VCaP (cell line): ENCODE measurements at regions not wholly inside any gene's neighbourhood (a gene's known extent, or its start where the extent isn't known, plus 50 kb on each side); places are given as distances from the start of the nearest gene placed in this dataset.

Source experiments
- H3K27ac ChIP-seq: fragments of 450-650 bp; 2 replicates; pipeline ENCODE4 v1.5.1; 2017
- TF ChIP-seq, protein P1 (sequence below): fragments of 450-650 bp; conservative IDR thresholded peaks from 2 replicates; pipeline ENCODE4 v1.5.1; 2017; ENCODE audit warnings: mild to moderate bottlenecking, moderate library complexity

DNA sequence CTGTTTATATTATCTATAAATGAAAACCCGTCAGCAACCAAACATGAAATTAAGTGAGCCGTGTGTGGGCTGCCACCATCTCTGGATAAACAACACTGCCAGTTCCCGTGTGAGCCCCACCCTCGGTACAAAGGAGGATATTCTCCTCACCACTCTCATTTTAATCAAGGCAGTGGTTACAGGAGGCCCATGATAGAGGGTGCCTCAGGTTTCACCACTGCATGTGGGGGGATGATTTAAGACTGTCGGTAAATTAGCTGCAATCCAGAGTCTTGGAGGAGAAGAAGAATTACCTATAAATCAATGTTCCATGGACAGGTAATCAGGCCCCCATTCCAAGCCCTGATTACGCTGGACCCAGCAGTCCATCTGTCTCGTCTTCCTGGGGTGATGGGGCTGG is 361.6 kb upstream of the SULF2 start:
- TF ChIP-seq, protein P1, sequence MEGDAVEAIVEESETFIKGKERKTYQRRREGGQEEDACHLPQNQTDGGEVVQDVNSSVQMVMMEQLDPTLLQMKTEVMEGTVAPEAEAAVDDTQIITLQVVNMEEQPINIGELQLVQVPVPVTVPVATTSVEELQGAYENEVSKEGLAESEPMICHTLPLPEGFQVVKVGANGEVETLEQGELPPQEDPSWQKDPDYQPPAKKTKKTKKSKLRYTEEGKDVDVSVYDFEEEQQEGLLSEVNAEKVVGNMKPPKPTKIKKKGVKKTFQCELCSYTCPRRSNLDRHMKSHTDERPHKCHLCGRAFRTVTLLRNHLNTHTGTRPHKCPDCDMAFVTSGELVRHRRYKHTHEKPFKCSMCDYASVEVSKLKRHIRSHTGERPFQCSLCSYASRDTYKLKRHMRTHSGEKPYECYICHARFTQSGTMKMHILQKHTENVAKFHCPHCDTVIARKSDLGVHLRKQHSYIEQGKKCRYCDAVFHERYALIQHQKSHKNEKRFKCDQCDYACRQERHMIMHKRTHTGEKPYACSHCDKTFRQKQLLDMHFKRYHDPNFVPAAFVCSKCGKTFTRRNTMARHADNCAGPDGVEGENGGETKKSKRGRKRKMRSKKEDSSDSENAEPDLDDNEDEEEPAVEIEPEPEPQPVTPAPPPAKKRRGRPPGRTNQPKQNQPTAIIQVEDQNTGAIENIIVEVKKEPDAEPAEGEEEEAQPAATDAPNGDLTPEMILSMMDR: no peak
- no peak overlapping the region for H3K27ac ChIP-seq

DNA sequence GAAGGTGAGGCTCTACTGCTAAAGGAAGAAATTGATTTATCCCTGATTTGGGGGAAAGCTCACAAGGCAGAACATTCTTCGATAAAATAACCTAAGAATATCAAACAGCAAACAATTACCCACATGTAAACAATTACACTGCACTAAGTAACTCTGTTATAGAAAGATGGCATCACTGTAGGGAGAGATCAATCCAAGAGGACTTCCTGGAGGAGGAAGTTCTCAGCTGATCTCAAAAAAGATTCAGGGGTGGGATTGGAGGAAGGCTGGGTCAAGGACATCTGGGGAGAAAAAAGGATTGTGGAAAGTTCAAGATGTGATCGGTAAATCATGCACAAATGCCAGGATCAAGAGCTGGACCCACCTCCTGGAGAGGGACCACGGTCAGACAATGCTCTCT is 361.0 kb upstream of the SULF2 start:
- H3K27ac ChIP-seq: no peak overlapping the region
- TF ChIP-seq, protein P1: no peak

DNA sequence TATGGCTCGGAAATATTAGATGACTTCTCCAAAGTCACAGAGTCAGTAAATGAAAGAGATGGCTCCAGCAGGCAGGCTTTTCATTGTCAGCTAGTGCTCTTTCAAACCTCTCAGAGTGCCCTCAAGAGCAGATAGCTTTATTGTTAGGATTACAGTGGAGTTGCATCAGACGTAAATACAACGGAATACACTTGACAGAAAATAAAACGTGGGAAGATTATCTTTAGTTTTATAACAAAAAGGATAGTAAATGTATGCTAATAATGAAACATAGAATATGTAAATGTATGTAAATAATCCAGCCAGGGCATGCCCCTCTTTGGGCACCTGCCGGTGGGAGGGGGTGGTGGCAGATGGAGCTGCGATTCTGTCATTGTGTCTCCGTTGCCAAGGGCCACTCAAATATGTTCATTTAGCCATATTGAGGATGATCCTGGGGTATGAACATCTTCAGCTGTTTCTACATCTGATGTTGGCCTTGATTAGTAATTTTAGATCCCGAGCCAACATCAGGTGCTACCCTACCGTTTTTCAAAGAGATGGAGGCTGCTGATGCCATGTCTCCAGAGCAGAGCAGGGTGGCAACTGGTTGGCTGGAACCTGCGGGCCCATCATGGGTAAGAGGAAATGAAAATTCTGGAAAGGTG is 358.3 kb upstream of the SULF2 start:
- TF ChIP-seq, protein P1: no peak

DNA sequence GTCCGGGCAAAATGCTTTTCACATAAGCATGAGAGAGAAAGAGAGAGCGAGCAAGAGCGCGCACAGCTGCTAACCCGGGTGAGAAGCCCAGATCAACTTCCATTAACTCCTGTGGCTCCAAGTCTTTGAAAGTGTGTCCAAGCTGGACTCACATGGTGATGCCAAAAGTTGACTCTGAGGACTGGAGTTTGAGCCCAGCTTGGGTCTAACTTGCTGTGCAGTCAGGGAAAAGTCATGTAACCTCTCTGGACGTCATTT is 357.2 kb upstream of the SULF2 start:
- TF ChIP-seq, protein P1: no peak
- no peak overlapping the region for H3K27ac ChIP-seq

More for the DNA sequence above, 358.3 kb upstream of the SULF2 start:
- H3K27ac ChIP-seq: no peak overlapping the region

DNA sequence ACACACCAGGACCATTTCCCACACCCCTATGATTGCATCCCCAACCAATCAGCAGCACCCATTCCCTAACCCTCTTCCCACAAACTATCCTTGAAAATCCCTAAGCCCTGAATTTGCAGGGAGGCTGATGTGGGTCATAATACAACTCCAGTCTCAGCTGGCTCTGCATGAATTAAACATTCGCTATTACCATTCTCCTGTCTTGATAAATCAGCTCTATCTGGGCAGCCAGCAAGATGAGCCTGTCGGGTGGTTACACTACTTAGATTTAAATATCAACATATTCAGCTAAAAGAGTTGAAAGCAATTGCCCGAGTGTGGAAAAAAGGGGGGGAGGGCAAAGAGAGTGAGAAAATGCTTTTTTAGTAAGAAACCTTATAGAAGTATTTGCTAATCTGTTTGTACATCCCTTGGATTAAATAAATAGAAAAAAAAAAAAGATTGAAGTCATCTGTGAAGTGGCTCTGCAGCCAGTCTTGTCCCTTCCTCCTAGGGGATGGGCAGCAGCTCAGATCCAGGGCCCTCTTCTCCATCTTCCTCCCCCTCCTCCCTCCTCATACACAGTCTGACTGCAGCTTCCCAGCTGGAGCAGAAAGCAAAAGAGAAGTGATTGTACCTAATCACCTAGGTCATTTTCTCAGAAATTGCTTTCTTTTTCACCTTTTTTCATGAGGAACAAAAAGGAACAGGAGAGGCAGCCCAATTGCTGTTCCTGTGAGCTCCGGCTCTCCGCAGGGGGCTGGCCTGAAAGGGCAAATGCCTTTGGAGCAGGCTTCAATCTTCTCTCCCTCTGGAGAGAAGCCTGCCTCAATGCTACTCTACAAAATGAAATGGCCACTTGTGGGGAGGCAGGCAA is 356.6 kb upstream of the SULF2 start:
- no peak overlapping the region for H3K27ac ChIP-seq
- TF ChIP-seq, protein P1: no peak

DNA sequence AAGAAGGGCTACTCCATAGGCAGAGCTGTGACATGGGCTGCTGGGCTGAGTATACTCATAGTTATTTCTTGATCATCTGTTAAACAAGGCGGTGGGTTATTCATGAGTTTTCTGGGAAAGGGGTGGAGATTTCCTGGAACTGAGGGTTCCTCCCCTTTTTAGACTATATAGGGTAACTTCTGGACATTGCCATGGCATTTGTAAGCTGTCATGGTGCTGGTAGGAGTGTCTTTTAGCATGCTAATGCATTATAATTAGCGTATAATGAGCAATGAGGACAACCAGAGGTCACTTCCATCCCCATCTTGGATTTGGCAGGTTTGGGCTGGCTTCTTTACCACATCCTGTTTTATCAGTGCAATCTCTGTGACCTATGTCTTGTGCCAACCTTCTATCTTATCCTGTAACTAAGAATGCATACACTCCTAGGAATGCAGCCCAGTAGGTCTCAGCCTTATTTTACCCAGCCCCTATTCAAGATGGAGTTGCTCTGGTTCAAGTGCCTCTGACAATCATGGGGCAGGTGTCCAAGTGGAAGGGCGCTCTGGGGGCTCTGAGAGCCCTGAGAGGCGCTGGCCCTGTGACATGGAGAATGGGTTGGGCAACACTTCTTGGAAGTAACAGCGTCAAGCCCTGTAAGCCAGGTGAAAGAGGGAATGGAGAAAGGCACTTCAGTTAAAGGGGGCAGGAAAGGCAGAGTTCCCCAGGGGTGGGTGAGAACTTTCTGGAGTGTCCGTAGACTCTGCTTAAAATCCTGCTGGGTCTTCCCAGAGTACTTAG is 354.2 kb upstream of the SULF2 start:
- H3K27ac ChIP-seq: no peak overlapping the region
- TF ChIP-seq, protein P1: no peak

DNA sequence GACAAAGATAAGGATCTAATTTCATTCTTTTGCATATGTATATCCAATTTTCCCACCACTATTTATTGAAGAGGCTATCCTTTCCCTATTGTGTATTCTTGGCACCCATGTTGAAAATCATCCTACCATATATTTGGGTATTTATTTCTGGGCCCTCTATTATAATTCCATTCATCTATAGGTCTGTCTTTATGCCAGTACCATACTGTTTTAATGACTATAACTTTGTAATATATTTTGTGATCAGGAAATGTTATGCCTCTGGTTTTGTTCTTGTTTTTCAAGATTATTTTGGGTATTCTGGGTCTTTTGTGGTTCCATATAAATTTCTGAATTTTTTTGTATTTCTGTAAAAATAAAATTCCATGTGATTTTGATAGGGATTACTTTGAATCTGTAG is 347.6 kb upstream of the SULF2 start:
- H3K27ac ChIP-seq: no peak overlapping the region
- TF ChIP-seq, protein P1: no peak
